A172 (cell line): ENCODE measurements at regions not wholly inside any gene's neighbourhood (a gene's known extent, or its start where the extent isn't known, plus 50 kb on each side); places are given as distances from the start of the nearest gene placed in this dataset.

Experiments used
- DNase-seq: peaks from one replicate; pipeline ENCODE4 v3.0.0-alpha.2; 2015; ENCODE audit warnings: low spot score

DNA sequence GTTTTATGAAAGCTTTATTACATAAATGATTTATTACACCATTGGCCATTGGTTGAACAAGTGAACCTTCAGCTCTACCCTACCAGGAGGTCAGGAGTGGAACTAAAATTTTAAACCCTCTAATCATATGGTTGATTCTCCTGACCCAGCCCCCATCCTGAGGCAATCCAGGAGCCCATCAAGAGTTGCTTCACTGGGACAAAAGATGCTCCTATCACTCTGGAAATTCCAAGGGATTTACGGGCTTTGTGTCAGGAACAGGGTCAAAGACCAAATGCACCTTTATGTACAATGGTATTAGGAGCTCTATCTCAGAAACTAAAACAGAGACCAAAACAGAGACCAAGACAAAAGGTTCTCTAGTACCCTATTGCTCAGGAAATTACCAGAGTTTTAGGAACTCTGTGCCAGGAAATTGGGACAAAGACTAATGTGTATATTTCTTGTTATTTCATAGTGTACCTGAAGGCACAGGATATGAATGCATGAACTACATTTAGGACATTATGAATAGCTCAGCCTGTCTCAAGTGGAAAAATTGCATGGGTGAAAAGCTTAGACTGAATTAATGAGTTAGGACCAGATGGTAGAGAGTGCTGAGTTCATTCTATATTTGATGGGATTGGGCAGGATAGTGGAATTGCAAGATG is 171.7 kb upstream of the FLRT2 start:
- no peak for DNase-seq

DNA sequence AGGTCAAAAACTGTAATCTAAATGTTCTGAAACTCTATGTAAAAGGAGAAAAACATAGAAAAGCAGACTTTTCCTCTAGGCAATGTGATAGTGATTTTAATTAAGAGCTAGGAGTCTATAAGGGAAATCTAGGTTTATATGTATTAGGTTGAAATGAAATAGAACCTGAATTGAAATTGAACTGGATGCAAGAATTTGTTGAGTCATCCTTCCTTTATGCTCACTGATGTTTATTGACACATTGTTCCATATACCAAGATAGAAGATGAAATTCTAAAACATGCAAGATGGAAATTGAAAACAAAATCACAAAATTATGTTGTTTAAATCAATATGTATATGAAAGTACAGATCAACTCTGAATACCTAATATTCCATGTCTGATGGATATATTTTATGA is 170.4 kb upstream of the FLRT2 start:
- DNase-seq: no peak

DNA sequence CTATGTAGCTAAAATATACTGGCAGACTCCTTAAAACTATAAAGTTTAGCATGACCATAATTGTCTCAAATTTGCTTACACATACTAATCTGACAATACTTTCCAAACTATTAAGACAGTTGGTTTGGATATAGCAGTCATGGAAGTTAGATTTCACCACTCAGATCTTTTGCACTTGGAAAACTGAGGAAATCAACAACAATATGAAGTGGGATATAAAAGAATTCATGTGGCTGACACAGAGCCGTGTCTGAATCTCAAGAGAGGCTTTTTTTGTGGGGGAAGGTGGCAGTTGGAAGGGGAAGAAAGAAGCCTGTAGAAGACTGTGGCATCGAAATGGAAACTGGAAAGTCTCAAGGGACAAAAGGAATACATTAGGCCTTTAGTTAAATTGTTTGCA is 166.6 kb upstream of the FLRT2 start:
- DNase-seq: no peak

DNA sequence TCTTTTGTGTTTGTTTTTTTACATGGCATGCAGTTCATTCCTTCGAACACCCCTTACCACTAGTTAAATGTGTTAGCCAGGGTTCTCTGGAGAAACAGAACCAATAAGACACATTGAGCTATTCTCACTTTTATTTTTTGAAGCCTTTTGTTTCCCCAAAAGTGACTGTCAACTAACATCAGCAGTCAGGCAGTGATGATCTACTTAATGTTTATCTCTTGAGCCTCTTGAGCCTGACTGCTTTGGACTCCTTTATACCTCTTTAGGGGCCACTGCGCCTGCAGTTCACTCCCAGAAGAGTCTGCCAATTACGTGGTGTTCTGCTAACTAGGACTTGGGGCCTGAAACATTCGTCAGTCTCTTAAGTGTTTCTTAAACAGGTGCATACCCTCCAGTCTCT is 163.7 kb upstream of the FLRT2 start:
- no peak for DNase-seq

DNA sequence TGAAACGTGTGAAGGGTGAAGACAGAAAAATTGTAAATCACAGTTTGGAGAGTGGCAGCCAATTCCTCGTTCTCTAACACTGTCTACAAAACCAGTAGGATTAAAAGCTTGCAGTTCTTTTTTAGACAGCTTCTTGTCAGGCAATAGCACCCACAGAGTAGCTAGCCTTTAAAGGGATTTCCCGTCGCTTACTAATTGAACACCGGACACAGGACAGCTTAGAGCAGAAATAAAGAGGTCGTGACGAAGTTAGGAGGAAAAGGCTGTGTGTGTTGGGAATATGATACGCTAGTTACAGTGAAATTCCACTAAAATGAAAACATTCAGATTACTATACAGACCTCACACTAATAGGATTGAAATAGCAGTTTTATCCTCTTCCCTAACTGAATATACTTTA is 149.1 kb upstream of the FLRT2 start:
- no peak for DNase-seq

DNA sequence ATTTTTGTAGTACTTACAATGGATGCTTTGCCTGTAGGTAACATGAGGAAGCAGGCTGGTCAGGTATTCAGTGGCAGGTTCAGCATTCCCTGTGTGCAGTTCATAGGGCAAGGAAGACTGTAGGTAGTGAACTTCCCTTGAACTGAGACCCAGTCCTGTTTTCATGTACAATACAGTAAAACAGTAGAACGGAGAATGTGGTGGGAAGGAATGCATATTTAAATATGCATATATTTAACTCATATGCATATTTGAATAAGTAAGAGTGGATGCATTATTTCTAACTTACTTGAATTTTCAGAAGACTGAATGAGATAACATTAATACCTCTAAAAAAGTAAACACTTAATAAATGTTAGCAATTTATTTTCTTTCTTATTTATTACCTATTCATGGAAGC is 147.6 kb upstream of the FLRT2 start:
- DNase-seq: no peak

DNA sequence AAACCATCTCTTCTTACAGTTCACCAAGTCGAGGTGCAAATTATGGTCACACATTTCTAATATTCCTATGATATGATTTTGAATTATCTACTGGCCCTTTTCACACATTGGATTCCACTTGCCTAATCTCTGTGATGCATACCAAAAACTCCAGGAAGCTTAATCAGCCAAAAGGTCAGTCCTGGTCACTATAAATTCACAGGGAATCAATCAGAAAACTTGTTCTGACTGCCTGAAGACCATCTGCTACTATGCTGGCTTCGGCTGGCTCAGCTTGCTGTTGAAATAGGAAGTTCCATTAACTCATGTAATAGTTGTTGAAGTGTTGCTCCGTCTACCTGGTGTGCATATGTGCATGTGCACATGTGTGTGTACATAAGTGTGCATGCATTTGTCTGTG is 142.8 kb upstream of the FLRT2 start:
- DNase-seq: no peak

DNA sequence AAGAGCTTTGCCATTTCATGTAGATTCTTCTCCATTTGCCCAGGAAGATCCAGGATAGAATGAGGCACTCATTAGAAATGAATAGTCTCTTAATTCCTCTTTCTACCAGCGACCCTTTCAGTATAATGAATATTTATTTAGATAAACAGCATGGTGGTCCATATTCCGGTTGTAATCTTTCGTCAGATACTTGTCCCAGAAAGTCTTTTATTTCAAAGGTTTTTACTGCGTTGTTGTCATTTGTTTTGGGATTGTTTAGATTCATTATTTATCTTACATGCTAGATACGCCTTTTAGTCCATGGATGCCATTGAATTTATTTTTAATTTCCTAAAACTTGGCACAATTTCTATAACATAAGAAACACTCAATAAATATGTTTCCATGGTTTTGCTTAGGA is 139.7 kb upstream of the FLRT2 start:
- no peak for DNase-seq

DNA sequence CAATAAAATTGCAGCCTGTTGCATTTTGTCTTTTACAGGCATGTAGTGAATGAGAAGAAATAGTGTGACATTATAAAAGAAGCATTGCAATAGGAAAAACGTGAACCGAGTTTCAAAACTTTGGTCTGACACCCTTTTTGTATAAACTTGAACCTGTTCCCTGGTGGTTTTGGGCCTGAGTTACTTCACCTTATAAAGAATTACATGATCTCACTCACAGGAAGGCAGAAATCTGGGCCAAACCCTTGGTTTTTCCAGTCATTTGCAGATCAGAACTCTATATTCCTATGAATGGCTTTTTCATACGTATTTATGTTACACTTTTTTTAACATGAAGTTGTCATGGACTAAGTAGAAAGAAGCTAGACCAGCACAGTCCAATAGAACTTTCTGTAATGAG is 138.5 kb upstream of the FLRT2 start:
- no peak for DNase-seq

DNA sequence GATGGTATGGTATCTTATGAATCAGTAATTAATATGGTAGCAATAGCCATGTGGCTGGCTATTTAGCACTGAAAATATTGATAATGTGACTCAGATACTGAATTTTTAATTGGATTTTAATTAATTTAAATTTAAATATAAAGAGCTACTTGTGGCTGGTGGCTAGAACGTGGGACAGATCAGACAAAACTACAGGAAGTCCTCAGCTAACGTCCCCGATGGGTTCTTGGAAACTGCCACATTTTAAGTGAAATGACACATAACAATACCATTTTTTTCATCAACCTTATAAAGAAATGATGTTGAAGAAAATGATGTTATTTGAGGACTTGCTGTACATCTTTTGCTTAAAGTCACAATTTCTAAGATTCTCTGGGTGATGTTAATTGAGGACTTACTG is 138.1 kb upstream of the FLRT2 start:
- no peak for DNase-seq

DNA sequence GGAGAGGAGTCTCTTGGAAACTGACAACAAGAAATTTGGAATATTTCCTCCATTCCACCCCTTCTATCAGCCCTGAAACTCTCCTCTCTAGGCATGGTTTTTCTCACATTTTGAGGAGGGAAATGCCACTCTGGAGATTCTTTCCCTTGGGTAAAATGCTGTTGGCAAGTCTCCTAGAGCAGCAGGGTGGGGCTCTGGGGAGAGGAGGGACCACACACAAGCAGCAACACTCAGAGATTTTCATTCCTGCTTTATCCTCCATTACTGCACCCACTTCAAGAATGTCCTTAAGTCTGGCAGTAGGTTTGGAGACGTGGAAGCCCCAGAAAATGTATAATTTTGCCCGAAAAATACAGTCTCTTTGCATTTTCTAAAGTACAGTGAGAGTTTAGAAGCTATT is 130.8 kb upstream of the FLRT2 start:
- DNase-seq: no peak

DNA sequence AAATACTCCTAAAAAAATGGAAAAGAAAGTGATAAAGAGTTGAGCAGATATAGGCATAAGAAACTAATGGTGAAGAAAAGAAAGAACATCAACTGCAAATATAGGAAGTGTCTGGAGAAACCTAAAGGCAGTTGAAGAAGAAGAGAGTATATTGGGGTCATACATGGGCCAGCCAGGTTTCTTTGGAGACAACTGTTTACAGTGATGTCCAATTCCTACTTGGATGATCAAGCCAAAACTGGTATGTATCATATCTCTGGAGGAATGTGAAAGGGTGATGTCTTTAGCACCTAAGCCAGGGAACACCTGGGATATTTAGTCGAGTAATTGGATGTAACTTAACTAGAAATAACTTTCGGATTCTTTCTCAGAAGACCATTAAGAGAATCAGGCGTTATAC is 129.3 kb upstream of the FLRT2 start:
- DNase-seq: no peak

DNA sequence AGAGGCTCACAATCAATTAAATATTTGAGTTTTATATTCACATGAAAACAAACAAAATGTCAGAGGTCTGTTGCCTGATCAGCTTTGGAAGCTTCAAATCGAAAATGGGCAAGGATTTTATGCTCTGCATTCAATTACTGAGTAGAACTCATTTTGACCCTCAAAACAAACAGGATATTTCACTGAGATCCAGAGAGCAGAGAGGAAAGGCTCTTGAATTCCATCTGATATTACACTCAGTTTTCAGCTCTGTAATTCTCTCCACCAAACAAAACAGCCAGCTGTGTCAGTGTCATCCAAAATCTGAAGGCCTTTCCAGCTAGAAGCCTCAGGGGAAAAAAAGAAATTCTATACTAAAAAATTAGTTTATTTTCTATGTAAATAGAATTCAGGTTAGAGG is 128.6 kb upstream of the FLRT2 start:
- no peak for DNase-seq

DNA sequence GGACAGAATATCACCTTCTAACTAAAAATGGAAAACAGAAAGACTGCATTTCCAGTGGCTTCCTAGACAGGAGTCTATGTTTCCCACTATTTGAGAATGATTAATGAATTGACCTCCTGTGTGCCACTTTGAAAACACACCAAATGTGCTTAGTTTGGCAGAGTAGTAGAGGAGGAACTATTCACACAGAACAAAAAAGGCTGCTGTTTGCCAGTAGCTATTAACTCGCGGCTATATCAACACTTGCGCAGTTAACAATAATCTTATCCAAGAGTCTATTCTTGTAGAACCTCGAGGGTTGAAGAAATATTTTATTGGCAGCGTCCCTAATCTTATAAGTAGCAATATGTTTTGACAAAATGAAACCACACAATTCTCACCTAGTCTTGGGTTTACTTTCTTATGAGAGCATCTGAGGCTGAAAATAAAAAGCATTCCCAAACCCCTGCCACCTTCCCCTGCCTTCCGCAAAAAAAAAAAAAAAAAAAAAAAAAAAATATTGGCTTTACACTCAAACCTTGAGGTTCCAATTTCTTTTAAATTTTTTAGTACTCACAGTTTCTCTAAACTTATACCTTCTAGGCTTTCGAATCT is 127.3 kb upstream of the FLRT2 start:
- DNase-seq: no peak

DNA sequence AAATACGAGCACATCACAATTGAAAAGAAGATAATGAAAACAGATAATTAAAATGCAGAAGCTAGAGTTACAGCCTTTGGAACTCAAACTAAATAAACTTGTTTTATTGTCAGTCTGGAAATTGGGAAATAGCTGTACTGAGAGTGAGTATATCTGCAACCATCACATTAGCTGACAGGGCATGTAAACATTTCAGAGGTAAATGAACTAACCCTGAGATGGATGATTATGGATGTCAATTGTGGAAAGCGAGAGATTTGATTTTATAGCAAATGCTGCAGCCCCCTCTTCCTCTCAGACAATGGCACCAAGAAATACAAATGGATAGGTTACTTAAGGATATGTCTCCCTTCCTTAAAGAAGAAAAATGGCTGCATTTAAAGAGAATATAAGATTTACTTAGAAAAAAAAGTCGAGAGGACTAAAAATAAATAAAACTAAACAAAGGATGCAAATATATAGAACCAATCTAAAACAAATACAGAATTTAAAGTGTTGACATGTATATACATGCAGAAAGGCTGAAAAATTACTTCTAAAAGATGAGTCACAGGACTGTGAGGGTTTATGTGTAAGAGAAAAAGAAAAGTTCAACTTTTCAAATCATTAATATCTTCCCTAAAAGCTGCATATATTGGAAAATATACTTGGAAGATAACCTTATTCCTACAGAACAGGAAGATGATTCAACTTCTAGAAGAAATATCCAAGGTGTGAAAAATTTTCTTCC is 120.3 kb upstream of the FLRT2 start:
- no peak for DNase-seq

DNA sequence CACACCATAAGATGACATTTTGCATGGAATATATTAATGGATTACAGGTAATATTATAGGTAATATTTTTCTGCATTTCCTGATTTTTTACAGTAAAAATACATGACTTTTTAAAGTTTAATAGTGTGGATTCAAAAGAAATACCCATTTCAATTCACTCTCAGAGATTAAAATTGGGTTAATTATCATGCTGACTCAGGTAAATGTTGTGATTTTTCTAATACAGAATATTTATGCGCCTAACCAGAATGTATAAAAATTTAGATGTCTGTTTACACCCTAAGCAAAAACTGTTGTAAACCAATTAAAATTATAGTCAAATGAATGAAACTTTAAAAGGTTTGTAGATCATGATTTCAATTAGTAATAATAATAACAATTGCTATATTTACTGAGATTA is 117.2 kb upstream of the FLRT2 start:
- no peak for DNase-seq

DNA sequence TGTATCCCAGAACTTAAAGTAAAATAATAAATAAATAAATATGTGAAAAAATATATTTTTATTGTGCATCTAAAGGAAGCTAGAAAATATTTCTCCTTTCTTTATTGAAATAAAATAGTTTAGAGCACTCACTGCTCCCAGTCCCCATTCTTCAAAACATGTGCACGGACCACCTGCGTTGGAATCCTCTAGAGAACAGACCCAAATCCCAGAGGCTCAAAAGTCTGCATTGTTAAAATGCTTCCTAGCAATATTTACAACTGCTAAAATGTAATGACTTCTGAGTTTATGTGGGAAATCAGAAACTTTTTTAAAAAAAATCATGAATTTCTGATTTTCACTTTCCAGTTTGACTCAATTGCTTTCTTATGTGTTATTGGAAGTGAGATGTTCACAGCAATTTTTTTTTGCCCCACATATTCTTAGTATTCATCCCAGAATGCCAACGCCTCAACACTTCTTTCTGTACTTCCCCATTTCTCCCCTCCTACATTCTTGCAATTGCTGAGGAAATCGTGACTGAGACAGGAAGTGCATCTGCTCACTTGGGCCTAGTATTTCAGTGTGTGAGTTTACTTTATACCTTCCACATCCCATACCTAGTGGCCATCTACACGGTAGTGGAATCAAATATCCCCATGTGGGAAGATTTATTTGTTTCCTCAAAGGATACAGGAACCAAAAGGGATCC is 116.0 kb upstream of the FLRT2 start:
- peak; percentile 21 for DNase-seq

DNA sequence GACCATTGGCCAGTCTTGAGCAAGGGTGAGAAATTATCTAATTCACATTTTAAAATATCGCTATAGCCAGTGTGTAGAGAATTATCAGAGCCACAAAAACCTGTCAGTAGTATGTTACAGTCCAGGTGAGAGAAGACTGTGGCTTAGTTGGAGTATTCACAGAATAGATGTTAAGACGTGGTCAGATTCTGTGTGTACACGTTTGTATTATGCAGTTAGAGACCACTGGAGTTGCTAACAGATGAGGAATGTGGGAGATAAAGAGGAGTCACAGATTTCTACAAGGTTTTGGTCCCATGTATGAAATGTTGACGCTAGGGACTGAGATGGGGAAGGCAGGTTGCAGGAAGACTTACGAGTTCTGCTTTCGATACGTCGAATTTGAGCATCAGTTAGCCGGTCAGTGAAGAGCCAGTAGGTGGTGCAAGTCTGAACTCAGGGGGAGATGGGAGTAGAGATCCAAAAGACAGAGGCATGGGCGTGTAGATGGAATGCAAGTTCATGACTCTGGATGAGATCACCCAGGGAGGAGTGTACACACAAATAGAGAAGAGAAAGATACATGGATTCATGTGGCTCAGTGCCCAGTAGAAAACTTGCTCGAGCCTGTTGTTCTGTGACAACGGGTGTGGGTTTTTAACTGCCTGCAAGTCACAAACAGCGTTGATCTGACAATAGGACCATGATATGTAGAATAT is 114.8 kb upstream of the FLRT2 start:
- DNase-seq: peak; percentile 91

DNA sequence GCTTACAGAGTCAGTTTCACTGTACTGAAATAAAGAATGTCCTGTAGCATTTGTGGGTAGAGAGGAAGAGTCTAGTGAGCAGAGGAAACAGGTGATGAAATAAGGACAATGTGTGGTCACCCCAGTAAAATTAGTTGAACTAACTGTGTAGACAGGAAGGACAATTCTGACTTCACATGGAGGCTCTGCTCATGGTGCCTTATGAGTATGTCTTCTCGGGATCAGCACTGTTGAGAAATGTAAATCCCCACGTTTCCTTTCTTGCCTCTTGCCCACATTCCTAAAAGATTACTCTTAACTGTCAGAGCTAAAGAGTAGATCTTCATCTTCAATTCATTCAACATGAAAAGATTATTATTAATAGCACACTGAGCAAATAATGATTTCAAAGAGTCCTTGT is 113.2 kb upstream of the FLRT2 start:
- DNase-seq: peak; percentile 72

DNA sequence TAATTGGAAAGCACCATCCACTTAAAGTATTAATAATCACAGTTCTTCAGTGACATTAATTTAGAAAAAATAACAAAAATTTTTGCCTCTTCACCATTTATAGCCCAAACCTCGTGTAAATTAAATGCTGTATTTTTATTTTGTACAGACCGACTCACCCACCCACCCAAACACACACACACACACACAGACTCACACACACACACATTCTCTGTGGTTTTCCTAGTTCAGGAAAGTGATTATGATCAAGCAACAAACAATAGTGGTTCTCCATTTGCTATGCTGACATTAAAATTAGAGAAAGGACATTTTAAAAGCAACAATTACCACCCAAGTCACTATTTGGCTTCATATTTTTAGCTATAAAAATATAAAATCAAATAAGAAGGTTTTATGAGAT is 112.5 kb upstream of the FLRT2 start:
- DNase-seq: no peak

DNA sequence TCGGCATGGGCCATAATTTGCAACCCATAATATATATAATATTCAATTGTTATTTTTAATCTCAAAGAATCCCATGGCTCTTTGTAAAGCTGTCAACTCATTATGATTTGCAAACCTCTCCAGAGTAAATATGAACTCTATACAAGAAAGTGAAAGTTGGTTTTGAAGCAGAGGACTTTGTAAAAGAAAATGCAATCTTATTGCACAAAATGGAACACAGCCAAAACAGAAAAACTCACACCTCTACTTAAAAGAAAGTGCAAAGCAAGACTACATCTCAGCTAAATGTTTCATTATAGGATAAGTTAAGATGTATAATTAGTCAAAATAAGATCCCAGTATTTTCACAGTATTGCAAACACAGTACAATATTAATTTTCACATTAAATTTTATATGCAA is 111.2 kb upstream of the FLRT2 start:
- no peak for DNase-seq

DNA sequence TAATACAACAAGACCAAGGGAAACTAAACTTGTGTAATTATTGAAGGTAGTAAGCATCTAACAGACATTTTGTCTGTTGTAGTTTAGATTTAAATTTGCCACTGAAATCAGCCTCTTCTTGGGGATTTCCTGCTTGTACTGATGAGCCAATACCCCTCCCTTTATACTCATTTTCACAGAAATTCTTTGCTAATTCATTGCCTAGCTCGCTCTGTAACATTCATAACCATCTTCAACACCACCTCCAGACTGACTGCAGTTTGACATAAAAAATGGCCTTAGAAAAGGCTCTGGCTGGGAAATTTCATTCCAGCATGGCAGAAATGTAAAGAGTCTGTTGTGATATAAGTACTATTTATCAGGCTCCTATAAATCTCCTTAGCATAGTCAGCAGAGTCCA is 109.7 kb upstream of the FLRT2 start:
- DNase-seq: no peak
